ENCODE measurements at regions not wholly inside any gene's neighbourhood (a gene's known extent, or its start where the extent isn't known, plus 50 kb on each side); places are given as distances from the start of the nearest gene placed in this dataset.

GRCh38 chr6:121791396-121792315 lies 356.2 kb downstream of the GJA1 start:
- H3K4me3 ChIP-seq: no peak overlapping the region
- intact Hi-C loops (cut with micrococcal nuclease; ENCODE audit: unreplicated experiment) (no loop called here), in situ Hi-C loops (cut with MboI) (no loop called here)
- H3K27me3 ChIP-seq (replicated peaks in 1 of 2; ENCODE audit: control insufficient read depth in 2 of 2, insufficient read depth in 2 of 2, low read length in 1 of 2): no peaks in the 10 kb centered on the region
- no peak overlapping the region for H3K4me2 ChIP-seq (ENCODE audit: control insufficient read depth, insufficient read depth)
- TF ChIP-seq SUPT20H (IDR thresholded peaks at IDR 0.05; ENCODE audit: borderline replicate concordance, control insufficient read depth, low read depth, low read length): no peak
- TF ChIP-seq RCOR1 (conservative IDR thresholded peaks at IDR 0.05; ENCODE audit: low read depth, low read length): no peak
- TF ChIP-seq RFX5 (IDR thresholded peaks at IDR 0.05; ENCODE audit: low read depth, low read length): no peak
- no peak for TF ChIP-seq BRCA1 (IDR thresholded peaks at IDR 0.05; ENCODE audit: low read depth, low read length)
- TF ChIP-seq IKZF1 (conservative IDR thresholded peaks at IDR 0.05): no peak
- no peak for TF ChIP-seq SRF (IDR thresholded peaks at IDR 0.05; ENCODE audit: low read depth in 2 of 2, low read length in 2 of 2)
- ChIA-PET RAD21 (ENCODE audit: unreplicated experiment) (no interaction called here), POLR2A (no interaction called here), CTCF (no interaction called here), SMC1A (ENCODE audit: uncharacterized antibody, unreplicated experiment) (no interaction called here)
- no TSS peak for BruUV-seq (replicated peaks)
- no peak overlapping the region for H3K9ac ChIP-seq (ENCODE audit: control insufficient read depth, insufficient read depth, low read length)
- H3K27ac ChIP-seq (ENCODE audit: control insufficient read depth, insufficient read depth): no peak overlapping the region
- H4K20me1 ChIP-seq (ENCODE audit: control insufficient read depth, insufficient read depth): no peaks in the 10 kb centered on the region
- WGBS (ENCODE audit: insufficient coverage, insufficient replicate concordance, low lambda C conversion rate, missing lambda C conversion rate): 10% methylated on average over 6 of the region's 6 CpGs
- no peaks in the 10 kb centered on the region for H3K9me3 ChIP-seq (replicated peaks; ENCODE audit: control insufficient read depth, insufficient read depth, low read length)
- no peaks in the 10 kb centered on the region for H3K36me3 ChIP-seq (ENCODE audit: control insufficient read depth in 2 of 2, insufficient read depth in 2 of 2, low read length in 1 of 2)
- DNase-seq (ENCODE audit: low read depth, low spot score) (no peak), ATAC-seq (no peak), FAIRE-seq (no peak)
- H2AFZ ChIP-seq (ENCODE audit: control insufficient read depth, low read depth, low read length): no peak overlapping the region
- no peaks in the 10 kb centered on the region for H3K4me1 ChIP-seq (ENCODE audit: control insufficient read depth, insufficient read depth, low read length)
- H3K79me2 ChIP-seq (ENCODE audit: control insufficient read depth, insufficient read depth, low read length): no peaks in the 10 kb centered on the region

- H3K4me1 ChIP-seq (ENCODE audit: control insufficient read depth, insufficient read depth, low read length): no peaks in the 10 kb centered on the region
- no peak for DNase-seq (ENCODE audit: low read depth, low spot score)
- H3K36me3 ChIP-seq (ENCODE audit: control insufficient read depth in 2 of 2, insufficient read depth in 2 of 2, low read length in 1 of 2): no peaks in the 10 kb centered on the region
- ChIA-PET CTCF (interaction anchor here (0.6 to 0.7 kb wide), 2 partner anchors 185 to 221 kb away, joined by 3 read pairs; no protein-coding TSS in a partner anchor), SMC1A (ENCODE audit: uncharacterized antibody, unreplicated experiment) (no interaction called here), RAD21 (ENCODE audit: unreplicated experiment) (no interaction called here), POLR2A (no interaction called here)
- no TSS peak for BruUV-seq (replicated peaks)
- no peaks in the 10 kb centered on the region for H3K27me3 ChIP-seq (replicated peaks in 1 of 2; ENCODE audit: control insufficient read depth in 2 of 2, insufficient read depth in 2 of 2, low read length in 1 of 2)
- no peaks in the 10 kb centered on the region for H3K9me3 ChIP-seq (replicated peaks; ENCODE audit: control insufficient read depth, insufficient read depth, low read length)
- no peak for TF ChIP-seq SMARCA5 (IDR thresholded peaks at IDR 0.05)
- TF ChIP-seq BCL11A (IDR thresholded peaks at IDR 0.05; ENCODE audit: low read depth, low read length): no peak
- no peak for TF ChIP-seq CREB1 (IDR thresholded peaks at IDR 0.05; ENCODE audit: low read depth)
- TF ChIP-seq JUNB (IDR thresholded peaks at IDR 0.05): no peak
- no peak for TF ChIP-seq RELB (IDR thresholded peaks at IDR 0.05; ENCODE audit: low read depth)
- TF ChIP-seq RBBP5 (conservative IDR thresholded peaks at IDR 0.05): no peak
- H3K79me2 ChIP-seq (ENCODE audit: control insufficient read depth, insufficient read depth, low read length): no peaks in the 10 kb centered on the region
- WGBS (ENCODE audit: insufficient coverage, insufficient replicate concordance, low lambda C conversion rate, missing lambda C conversion rate): 23% methylated on average over 2 of the region's 2 CpGs
- FAIRE-seq: no peak
- no peaks in the 10 kb centered on the region for H4K20me1 ChIP-seq (ENCODE audit: control insufficient read depth, insufficient read depth)
- H3K9ac ChIP-seq (ENCODE audit: control insufficient read depth, insufficient read depth, low read length): no peak overlapping the region
- in situ Hi-C loops (cut with MboI): no loop called here
- no peak for ATAC-seq
- H3K27ac ChIP-seq (ENCODE audit: control insufficient read depth, insufficient read depth): no peak overlapping the region
- intact Hi-C loops (cut with micrococcal nuclease; ENCODE audit: unreplicated experiment): no loop called here
- no peak overlapping the region for H2AFZ ChIP-seq (ENCODE audit: control insufficient read depth, low read depth, low read length)
- H3K4me2 ChIP-seq (ENCODE audit: control insufficient read depth, insufficient read depth): no peak overlapping the region
- H3K4me3 ChIP-seq: no peak overlapping the region
These were observed 359.2 kb downstream of the GJA1 start for GRCh38 chr6:121794630-121795029.

Data from GM12878 (cell line).